ENCODE measurements at regions not wholly inside any gene's neighbourhood (a gene's known extent, or its start where the extent isn't known, plus 50 kb on each side); places are given as distances from the start of the nearest gene placed in this dataset.
"Not testable (repeated sequence)": the region's sequence is repeated elsewhere in the genome, so short reads cannot be mapped to it uniquely, and the experiment has no call there.

DNA sequence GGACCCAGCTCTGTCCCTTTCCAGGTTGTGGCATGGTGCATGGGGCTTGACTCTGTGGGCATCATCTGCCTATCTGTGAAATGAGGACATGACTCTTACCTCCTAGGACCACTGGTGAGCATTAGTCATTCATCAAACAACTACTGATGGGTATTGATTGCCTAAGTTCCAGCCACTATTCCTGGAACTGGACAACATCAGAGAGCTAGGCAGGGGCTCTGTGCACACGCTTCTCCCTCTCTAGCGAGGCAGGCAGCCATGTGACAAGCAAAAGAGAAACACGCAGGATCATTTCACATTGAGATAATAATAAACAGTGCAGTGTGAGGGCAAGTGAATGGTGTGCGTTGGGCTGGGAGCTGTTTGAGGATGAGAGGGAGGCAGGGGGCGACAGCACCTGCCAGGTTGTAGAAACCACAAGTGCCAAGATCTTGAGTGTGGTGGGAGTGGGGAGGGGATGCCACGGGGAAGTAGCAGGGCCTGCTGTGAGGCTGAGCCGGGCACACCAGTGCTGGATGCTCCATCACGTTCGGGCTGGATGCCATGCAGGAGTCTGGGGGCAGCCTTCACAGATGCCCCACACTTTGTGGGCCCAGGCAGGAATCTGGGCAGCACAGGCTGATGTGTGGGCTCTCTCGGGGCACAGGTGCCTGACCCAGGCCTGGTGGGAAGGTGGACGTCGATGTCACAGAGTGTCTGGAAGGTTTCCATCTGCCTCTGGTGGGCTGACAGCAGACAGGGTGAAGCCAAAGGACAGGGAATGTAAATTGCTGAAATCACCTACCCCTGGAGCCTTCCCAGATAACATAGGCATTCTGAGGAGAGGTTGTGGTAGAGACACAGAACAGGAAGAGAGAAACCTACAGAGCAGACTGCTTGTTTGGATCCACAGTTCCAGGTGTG lies 405.5 kb downstream of the RPS24 start:
- no peak for DNase-seq

DNA sequence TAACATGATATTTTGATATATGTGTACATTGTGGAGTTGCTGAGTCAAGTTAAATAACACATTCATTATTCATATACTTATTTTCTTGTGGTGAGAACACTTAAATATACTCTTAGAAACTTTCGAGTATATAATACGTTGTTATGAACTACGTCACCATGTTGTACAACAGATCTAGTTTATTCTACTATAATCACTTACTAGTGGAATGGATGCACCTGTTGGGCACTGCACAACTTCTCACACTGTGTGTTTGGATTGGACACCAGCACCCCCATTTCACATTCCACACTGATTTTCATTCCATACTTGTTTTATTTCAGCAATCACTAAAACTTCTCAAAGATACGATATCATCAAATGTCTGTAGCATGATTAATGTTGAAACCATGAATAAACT lies 407.3 kb downstream of the RPS24 start:
- DNase-seq = no peak

DNA sequence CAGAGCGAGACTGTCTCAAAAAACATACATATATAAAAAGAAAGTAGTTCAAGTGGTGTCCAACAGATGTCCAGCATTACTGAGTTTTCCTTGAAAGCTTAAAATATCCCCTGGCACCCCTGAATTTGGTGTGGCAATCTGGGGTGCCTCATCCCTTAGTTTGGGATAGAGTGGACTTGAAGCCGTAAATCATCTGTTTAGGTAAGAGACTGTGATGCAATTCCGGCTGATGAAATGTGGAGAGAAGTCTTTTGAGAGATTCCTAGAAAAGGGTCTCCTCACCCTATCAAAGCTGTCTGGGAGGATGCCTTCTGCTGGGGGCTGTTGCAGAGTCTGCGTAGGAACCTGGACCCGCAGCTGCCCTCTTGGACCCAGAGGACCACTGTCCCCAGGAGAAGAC lies 408.0 kb downstream of the RPS24 start:
- DNase-seq = no peak

DNA sequence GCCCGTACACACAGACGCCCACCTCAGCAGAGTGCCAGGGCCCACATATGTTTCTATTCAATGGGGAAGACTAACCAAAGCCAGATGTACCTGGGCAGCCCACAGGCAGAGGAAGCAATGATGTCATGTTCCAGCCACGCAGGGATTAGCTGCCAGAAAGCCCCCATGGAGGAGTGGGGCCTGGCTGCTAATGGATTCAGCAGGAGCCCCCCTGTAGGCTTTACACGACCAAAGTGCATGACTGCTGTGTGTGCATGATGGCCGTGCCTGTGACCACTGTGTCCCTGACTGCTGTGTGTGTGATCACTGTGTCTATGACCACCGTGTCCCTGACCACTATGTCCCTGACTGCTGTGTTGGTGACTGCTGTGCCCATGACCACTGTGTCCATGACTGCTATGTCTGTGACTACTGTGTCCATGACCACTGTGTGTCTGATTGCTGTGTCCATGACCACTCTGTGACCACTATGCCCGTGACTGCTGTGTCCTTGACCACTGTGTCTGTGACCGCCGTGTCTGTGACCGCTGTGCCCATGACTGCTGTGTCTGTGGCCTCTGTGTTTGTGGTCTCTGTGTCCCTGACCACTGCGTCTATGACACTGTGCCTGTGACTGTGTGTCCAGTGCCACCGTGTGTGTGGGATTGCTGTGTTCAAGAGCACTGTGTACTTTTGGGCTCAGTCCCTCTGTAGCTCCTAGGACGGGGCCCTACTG lies 409.3 kb downstream of the RPS24 start:
- no peak for DNase-seq

DNA sequence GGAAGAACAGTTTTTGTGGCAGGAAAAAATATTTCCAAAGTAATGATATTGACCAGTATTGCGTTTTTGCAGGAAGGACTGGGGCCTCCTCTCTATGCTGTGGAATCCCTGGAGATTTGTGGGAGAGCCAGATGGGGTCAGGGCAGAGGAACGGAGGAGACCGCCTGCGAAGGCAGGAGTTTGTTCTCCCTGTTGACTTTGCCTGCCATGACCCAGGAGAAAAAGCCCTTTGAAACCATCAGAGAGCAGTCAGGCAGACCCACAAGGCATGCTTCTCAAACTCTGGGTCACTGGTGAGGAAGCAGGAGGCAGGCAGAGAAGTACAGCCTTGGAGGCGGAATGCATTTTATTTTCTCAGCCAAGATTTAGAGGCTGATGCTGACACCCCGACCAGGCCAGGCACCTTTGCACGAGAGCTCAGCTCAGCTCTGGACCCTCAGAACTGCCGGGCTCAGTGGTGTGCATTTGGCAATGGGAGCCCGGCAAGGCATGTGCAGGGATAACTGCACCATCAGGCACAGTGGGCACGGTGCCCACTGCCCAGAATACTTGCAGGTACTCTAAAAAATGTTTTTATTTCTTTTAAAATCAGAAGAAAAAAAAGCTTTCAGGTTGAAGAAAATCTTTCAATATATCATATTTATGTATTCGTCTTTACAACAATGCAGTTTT lies 410.4 kb downstream of the RPS24 start:
- no peak for DNase-seq

DNA sequence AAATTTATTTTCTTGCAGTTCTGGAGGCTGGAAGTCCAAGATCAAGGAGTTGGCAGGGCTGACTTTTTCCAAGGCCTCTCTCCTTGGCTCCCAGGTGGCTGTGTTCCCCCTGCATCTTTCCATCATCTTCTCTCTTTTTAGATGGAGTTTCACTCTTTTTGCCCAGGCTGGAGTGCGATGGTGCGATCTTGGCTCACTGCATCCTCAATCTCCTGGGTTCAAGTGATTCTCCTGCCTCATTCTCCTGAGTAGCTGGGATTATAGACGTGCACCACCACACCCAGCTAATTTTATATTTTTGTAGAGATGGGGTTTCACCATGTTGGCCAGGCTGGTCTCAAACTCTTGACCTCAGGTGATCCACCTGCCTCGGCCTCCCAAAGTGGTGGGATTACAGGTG lies 411.1 kb downstream of the RPS24 start:
- DNase-seq = not testable (repeated sequence)

DNA sequence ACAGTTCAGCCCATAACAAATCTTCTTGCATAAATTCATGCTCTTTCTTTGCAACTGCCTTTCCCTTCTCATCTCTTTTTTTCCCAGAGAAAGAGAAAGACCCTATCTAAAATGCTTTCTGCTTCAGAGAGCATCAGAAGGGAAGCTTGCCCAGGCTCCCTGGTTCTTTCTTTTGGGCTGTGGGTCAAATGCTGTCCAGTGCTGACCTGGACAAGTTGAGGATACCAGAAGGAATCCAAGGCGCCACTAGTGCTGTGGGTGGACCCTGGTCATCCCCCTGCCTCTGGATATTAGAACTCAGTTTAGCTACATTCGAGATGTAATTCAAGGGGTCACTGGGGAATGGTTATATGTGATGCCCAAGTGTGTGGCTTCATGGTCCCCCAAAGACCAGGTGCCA lies 411.6 kb downstream of the RPS24 start:
- no peak for DNase-seq

DNA sequence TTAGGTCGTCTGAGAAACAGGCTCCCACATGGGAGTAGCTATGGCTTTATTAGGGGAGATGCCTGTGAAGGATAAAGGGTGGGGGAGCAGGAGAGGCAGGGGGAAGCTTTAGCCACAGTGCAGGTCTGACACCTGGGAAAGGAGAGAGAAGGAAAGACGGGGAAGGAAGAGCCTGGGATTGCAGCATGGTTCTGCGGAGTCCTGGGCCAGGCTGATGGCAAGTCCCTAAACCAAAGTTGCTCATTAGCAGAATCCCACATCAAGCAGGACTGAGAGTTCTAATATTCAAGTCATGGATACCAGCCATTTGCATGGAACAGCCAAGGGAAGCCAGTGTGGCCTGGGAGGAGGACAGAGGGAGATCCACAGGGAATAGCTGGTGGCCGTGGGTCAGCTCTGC lies 414.8 kb downstream of the RPS24 start:
- DNase-seq = no peak

DNA sequence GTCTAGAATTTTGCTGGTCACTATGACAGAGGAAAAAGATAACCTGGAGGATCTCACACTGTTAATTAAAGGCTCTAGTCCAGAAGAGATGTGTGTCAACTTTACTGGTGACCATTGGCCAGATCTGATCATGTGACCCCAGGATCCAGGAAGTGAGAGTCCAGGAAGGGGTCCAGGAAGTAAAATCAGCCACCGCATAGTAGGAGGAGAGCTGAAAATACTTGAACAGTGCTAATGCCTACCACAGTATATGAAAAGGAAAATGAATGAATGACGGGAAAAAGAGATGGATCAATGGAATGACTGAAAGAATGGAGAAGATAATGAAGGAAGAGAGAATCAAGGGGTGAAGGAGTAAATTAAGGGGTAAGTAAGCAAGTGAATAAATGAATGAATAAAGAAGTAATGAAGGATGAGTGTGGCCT lies 415.3 kb downstream of the RPS24 start:
- no peak for DNase-seq

DNA sequence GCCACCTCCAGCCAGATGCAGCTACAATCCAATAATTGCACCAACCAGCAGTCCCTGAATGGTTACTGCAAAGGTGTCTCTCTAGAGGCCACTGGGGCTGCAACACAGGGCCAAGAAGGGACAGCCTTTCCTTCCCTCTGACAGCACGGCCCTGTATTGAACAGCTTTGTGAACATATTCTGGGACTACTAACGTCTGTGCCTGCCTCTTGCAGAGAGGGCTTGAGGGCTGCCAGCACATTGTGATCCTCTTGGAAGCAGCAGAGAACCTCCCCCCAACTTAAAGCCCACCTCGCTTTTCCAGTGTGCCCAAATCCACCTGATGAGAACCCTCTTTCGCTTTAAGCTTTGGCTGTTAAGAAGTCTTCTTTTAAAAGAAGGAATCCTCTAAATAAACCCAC lies 415.9 kb downstream of the RPS24 start:
- DNase-seq = no peak

DNA sequence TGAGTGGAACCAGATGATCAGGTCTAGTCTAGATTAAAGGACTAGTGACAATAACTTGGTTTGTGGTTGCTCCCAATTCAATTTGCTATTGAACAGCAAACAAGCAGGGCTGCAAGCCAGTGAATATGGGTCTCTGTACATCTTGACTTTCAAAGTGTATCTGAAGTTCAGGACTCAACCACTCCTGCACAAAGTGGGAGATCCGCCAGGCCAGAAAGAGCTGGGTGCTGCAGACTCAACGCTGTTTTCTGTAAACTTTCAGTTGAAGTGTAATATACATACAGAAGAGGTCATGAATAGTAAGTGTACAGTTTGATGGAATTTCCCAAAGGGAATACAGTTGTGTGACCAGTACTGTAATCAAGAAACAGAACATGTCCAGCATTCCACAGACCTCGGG lies 416.6 kb downstream of the RPS24 start:
- no peak for DNase-seq

DNA sequence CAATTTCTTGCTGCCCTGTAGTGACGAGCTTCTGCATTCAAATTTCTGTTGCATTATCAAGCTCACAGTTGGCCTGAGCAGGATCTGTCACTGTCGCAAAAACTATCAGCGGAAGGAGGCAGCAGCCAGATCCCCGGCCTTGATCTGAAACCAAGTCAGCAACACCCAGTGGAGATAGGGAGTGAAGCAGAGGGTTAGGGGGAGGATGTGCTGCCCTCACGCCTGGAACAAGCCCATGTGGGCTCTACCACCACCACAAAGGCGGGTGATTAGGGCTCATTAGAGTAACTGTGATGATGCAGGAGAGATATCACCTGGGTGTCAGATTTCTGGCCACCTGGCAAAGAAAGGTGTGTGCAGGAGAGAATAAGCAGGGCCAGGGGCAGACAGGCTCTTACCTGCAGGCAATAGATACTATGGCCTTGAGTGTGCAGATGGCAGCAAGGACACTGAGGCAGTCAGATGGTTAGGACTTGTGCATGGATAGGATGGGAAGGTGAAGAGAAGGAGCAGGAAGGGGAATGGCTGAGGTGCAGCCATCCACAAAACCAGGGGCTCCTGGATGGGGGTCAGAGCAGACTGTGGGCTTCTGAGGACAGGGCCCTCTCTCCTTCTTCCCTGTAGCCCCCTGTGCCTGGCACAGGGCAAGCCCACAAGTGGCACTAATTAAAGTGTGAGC lies 417.3 kb downstream of the RPS24 start:
- DNase-seq = no peak

DNA sequence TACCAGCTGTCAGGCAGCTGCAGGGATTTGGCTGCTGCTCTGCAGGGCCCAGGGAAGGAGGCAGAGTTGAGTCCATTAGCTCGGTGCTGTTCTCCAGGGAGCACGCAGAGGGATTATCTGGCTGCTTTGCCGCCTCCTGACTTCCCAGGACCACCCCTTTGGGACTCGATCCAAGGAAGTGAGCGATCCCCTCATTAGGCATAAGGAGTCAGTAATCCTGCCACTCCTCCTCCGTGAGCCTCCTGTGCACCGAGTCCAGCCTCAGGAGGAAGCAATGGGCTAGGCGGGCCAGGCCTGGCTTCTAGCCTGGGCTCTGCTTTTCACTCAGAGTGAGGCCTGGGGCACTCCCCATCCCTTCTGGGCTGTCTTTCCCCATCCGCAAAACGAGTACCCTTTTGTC lies 417.9 kb downstream of the RPS24 start:
- no peak for DNase-seq

DNA sequence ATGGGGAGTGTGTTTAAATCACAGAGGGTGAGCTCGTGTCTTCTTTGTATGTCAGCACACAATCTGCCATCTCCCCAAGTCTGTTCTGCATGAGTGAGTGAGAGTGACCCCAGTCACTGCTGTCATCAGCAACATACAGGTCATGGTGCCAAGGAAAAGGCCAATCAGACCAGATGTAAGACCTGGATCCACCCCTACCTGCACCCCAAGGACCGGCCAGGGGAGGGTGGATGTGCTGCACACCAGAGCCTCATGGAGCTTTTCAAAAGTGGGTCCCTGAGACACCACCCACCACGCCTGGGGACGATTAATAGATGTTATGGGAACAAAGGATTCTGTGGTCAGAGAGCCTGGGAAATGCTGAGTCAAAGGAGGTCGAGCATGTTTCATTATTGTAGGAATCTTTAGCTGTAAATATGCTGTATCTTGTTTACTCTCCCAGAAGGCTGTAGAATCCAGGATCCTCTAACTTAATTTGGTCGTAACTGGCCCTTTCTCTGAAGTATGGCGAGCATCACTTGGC lies 420.5 kb downstream of the RPS24 start:
- DNase-seq = no peak

DNA sequence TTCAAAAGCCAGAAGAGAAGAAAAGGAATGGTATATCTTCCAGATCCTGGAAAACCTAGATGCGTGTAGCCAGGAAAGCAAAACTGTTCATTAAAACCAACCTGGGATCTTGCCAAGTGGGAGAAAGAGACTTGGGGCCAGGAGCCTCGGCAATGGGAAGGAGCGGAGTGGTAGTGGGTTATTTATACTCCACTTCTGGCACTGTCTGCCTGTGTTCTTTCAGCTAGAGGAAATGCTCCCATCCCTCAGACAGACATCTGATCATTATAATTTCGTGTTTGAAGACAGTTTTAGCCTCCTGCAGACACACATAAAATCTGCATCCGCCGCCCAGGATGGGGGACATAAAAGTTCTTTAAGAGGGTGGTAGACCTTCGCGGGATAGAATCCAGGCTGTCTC lies 421.6 kb downstream of the RPS24 start:
- no peak for DNase-seq

DNA sequence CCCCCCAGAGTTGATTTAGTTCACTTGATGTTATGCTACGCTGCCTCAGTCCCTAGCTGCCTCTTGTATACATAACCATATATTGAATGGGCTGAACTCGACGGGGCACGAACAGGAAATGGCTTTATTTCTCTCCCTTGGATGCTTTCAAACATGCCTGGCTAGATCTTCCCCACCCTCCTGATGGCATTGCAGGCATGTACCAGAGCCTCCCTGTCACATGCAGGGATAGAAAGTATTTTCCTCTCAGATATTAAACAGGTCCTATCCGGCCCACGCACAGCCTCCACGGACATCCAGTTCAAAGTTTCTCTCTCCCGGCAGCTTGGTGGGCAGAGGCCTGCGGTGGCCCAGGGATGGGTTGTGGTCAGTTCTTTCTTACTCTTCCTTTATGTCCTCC lies 422.1 kb downstream of the RPS24 start:
- DNase-seq = no peak

DNA sequence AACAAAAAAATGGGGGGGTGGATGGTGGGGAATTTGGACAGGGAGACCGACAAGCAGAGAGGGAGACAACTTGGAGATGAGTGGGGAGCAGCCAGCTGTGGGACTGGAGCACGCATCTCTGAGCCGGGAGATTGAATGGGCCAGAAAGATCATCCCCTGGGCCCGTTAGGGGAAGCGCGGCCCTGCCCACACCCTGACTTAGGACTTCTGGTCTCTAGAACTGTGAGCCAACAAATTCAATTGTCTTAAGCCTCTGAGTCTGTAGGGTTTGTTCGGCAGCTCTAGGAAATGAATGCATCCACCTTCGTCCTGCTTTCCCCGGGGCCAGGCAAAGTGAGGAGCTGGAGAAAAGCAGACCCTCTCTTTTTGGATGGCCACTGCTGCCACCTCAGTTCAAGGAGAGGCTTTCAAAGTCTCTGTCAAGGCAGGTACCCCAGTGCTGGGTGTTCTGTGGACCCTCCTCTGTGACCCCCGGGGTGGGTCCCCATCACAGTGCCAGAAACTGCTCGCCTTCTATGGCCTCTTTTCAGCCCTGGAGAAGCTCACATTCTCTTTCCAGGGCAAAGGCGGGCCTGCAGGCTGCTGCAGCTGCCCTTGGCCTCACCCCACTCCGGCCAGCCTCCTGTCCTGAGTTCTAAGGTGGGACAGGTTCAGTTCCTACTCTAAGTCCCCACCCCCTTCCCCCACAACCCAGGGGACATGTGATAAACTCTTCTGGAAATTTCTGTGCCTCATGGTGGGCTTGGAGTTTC lies 423.2 kb downstream of the RPS24 start:
- DNase-seq = no peak

DNA sequence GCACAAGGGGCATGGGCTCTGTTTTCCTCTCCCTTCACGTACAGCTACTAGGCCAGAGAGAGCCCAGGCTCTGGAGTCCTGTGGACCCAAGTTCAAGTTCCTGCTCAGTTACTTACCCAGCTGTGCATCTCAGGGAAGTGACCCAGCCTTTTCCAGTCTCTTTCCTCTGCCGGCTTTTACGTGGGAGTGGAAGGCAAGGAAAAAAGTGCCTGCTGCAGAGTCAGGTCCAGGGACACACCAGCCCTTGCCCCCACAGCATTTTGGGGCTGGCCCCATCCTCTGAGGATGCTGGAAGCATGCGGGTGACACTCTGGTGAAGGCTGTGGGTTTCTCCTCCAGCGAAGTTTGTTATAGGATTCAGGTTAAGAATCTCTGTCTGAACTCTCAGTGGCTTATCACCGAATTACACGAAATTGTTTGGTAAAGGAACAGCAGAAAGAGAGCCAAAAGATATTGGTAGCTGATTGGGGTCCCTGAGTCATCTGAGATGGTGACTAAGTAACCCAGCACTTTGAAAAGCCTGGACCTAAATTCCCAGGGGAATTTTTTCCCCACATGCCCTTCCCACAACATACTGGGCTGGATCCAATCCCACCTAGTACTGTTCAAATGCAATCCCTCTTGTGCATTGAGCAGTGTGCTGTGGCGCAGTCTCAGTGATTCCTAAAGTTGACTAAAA lies 424.3 kb downstream of the RPS24 start:
- no peak for DNase-seq

DNA sequence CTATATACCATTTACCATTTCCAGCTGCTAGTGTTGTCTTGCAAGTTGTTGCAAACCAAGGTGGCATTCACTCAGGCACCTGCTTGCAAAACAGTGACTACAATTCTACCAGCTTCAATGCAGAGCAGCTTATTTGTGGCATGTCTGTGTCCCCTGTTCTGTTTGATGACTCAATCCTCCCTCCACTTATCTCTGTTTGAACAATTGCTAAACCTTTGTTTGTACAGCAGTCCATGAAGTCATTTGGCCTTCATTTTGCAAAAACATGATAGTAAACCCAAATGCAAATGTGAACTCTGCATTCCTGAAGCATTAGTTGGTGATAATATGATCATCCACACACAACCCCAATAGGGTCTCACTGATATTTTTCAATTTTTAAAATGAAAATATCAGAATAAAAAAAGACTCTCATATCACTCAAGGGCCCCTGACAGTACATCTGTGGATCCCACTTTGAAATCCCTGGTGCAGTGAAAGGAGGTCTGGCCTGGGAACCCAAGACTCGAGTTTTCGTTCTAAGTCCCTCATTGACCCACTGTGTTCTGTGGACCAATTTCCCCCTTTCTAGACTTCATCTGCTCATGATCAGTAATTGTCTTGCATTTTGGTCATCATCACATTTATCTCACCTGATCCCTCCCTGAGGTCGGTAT lies 425.4 kb downstream of the RPS24 start:
- DNase-seq = no peak

DNA sequence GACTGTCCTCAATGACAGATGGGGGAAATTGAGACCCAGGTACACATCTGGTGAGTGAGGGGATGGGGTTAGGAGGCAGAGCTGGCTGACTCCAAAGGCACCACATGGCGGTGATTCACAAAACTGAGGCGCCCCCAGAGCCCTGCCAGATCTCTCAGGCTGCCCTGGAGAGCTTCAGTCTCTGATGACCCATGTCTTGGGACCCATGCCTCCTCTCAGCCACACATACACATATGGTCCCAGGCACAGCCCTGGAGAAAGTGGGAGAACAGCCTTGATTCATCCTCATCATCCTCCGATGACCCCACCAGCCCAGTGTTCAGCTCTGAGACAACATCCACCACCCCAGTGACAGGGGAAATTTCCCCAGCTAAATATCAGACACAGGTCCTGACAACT lies 426.0 kb downstream of the RPS24 start:
- DNase-seq = no peak

DNA sequence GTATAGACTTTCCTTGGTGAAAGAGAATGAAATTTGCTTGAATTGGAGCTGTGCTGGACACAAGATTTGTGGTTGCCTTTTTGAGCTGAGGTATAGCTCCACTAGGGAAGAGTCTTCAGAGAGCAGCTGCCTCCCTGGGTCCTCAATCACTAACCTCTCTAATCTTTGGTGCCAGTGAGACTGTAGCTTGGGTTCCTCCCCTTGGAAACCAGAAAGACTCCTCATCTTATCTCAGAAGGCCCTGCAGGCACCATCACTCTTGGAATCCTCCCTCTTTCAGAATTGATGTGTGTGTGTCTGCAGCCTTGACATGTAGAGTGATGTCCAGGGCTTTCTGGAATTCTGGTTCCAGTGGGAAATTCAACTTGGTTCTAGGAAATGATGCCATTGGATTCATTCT lies 426.5 kb downstream of the RPS24 start:
- DNase-seq = no peak

Measured in inflammatory macrophage (primary cell).